ENCODE measurements at regions not wholly inside any gene's neighbourhood (a gene's known extent, or its start where the extent isn't known, plus 50 kb on each side); places are given as distances from the start of the nearest gene placed in this dataset.

DNA sequence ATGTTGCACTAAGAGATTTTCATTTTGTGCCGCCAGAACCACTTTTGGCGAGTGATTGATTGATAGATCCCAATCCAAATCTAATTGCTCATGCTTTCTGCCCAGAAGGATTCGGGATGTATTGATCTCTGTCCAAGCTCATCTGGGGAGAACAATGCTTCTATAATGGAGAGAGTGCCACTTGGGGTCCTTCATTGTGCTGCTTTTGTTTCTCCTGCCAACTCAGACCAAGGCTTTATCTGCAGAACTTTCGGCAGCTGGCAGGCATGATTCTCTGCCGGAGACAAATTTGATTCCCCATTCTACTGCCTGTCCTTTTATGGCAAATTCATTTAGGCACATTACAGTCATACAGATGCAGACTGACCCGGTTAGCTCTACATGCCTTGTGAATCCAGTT lies 62.9 kb upstream of the NTM start:
- Histone ChIP-seq H3K4me1 (ENCODE audit: control insufficient read depth in 1 of 2, insufficient read depth in 2 of 2, low read length in 2 of 2) (no peaks in the 10 kb centered on the region), H3K9me2 (ENCODE audit: insufficient read depth) (no peaks in the 10 kb centered on the region), H3K4me3 (replicated peaks in 1 of 2; ENCODE audit: low read depth in 1 of 2, low read length in 2 of 2) (no peak overlapping the region), H2AFZ (ENCODE audit: low read depth, low read length, poor library complexity, severe bottlenecking) (no peak overlapping the region), H3K9me3 (ENCODE audit: control insufficient read depth in 1 of 2, insufficient read depth in 1 of 2, low read depth in 1 of 2, low read length in 2 of 2) (peaks cover 0 to 21% of the 10 kb centered on the region in 2 experiments; a peak in 2 of 4 replicates), H3K79me2 (ENCODE audit: insufficient read depth, low read length) (no peaks in the 10 kb centered on the region), H3K4me2 (ENCODE audit: low read length) (no peak overlapping the region), H3K27ac (ENCODE audit: low read depth, low read length) (no peak overlapping the region), H3K9ac (ENCODE audit: low read length) (no peak overlapping the region), H4K20me1 (ENCODE audit: insufficient read depth) (no peaks in the 10 kb centered on the region), H3K27me3 (ENCODE audit: insufficient read depth, low read length) (no peaks in the 10 kb centered on the region), H3K36me3 (ENCODE audit: control insufficient read depth in 1 of 2, insufficient read depth in 2 of 2, low read length in 2 of 2) (no peaks in the 10 kb centered on the region)
- no peak for ATAC-seq
- RAD21 ChIA-PET (ENCODE audit: low non-redundant PET in 1 of 2, low total read pairs in 2 of 2, uncharacterized antibody in 2 of 2, unreplicated experiment in 2 of 2) = no interaction called here
- TF ChIP-seq ZFX (IDR thresholded peaks at IDR 0.05) (no peak), FOSL1 (IDR thresholded peaks at IDR 0.05; ENCODE audit: low read depth) (no peak), SIN3A (IDR thresholded peaks at IDR 0.05; ENCODE audit: low read depth) (no peak), EZH2phosphoT487 (IDR thresholded peaks at IDR 0.05; ENCODE audit: borderline replicate concordance) (no peak), CEBPB (IDR thresholded peaks at IDR 0.05; ENCODE audit: low read depth) (no peak), POLR2A (IDR thresholded peaks at IDR 0.05; ENCODE audit: borderline replicate concordance, extremely low read depth, insufficient read depth, insufficient read length) (no peak), ELF1 (IDR thresholded peaks at IDR 0.05; ENCODE audit: borderline replicate concordance, low read depth) (no peak), ZBTB33 (IDR thresholded peaks at IDR 0.05; ENCODE audit: extremely low read depth, insufficient replicate concordance, low read length) (no peak), SP1 (IDR thresholded peaks at IDR 0.05; ENCODE audit: low read depth) (no peak), REST (IDR thresholded peaks at IDR 0.05; ENCODE audit: low read depth) (no peak), ZNF274 (IDR thresholded peaks at IDR 0.05; ENCODE audit: low read depth, low read length) (no peak)
- CTCF ChIA-PET = no interaction called here
- no peak for DNase-seq (ENCODE audit: low read depth, low spot score)
- intact Hi-C loops (cut with micrococcal nuclease) = no loop called here
- POLR2A ChIA-PET = no interaction called here
- no TSS peak for BruUV-seq (replicated peaks)
